Vagina (tissue), 2 donors: ENCODE measurements at regions not wholly inside any gene's neighbourhood (a gene's known extent, or its start where the extent isn't known, plus 50 kb on each side); places are given as distances from the start of the nearest gene placed in this dataset.

Source experiments
- DNase-seq, 2 donors: peaks; one replicate each; pipeline ENCODE4 v3.0.0-alpha.2; 2017; ENCODE audit errors: extremely low spot score in 2 of 2
- H3K27ac ChIP-seq: fragments of 200-600 bp; sonication (generic); one replicate; pipeline ENCODE4 v1.5.1; 2019
- H3K27me3 ChIP-seq: fragments of 200-600 bp; sonication (generic); one replicate; pipeline ENCODE4 v1.5.1; 2019
- H3K36me3 ChIP-seq, 2 donors: fragments of 200-600 bp; sonication (generic); one replicate each; pipeline ENCODE4 v1.5.1; 2017 to 2019
- H3K4me1 ChIP-seq: fragments of 200-600 bp; sonication (generic); one replicate; pipeline ENCODE4 v1.5.1; 2019
- H3K4me3 ChIP-seq, 2 donors: fragments of 200-600 bp; sonication (generic); 1 replicate in 1 of 2; 2 replicates in 1 of 2; pipeline ENCODE4 v1.5.1; 2016 to 2019
- H3K9me3 ChIP-seq: fragments of 200-600 bp; sonication (generic); one replicate; pipeline ENCODE4 v1.5.1; 2019
- CTCF ChIP-seq, 3 experiments: fragments of 450-650 bp in 2 of 3; fragments of 200-600 bp in 1 of 3; sonication (generic) in 1 of 3; IDR thresholded peaks; one replicate each; pipeline ENCODE4 v1.5.1; 2017 to 2019; ENCODE audit warnings: antibody characterized with exemption in 3 of 3, mild to moderate bottlenecking in 2 of 3, moderate library complexity in 2 of 3
- POLR2A ChIP-seq, 2 donors: fragments of 450-650 bp; IDR thresholded peaks; one replicate each; pipeline ENCODE4 v1.6.1; 2017; ENCODE audit warnings: antibody characterized with exemption in 2 of 2, mild to moderate bottlenecking in 2 of 2, moderate library complexity in 2 of 2
- POLR2AphosphoS5 ChIP-seq, 2 donors: sonication (generic); formaldehyde crosslinking; IDR thresholded peaks; one replicate each; pipeline ENCODE4 v1.9.0; 2017; ENCODE audit warnings: antibody characterized with exemption in 2 of 2, mild to moderate bottlenecking in 2 of 2, low read depth in 1 of 2; ENCODE audit not compliant: insufficient read depth in 1 of 2
- intact Hi-C: fragments of 100-400 bp; cut with DNase I; formaldehyde crosslinking; loops from one replicate; pipeline ENCODE4 v1.15.1; 2023

- Histone ChIP-seq H3K27me3 (no peaks in the 10 kb centered on the region), H3K4me3 (no peak overlapping the region), H3K4me1 (no peaks in the 10 kb centered on the region), H3K27ac (no peak overlapping the region), H3K9me3 (no peaks in the 10 kb centered on the region), H3K36me3 (no peaks in the 10 kb centered on the region)
- no peak for DNase-seq
- no peak for TF ChIP-seq POLR2A (IDR thresholded peaks at IDR 0.05)
- TF ChIP-seq CTCF (IDR thresholded peaks at IDR 0.05) = no peak
- TF ChIP-seq POLR2AphosphoS5 (IDR thresholded peaks at IDR 0.05; ENCODE audit: insufficient read depth in 1 of 2, low read depth in 1 of 2) = no peak
- intact Hi-C loops = no loop called here
These were observed 340.8 kb upstream of the MYT1L start for GRCh38 chr2:2671826-2672225.

- TF ChIP-seq CTCF (IDR thresholded peaks at IDR 0.05) (no peak), POLR2AphosphoS5 (IDR thresholded peaks at IDR 0.05; ENCODE audit: insufficient read depth in 1 of 2, low read depth in 1 of 2) (no peak), POLR2A (IDR thresholded peaks at IDR 0.05) (no peak)
- Histone ChIP-seq H3K36me3 (no peaks in the 10 kb centered on the region), H3K27me3 (no peaks in the 10 kb centered on the region), H3K4me1 (no peaks in the 10 kb centered on the region), H3K27ac (no peak overlapping the region), H3K4me3 (no peak overlapping the region), H3K9me3 (no peaks in the 10 kb centered on the region)
- intact Hi-C loops = no loop called here
- no peak for DNase-seq
These were observed 338.2 kb upstream of the MYT1L start for GRCh38 chr2:2669316-2669715.

GRCh38 chr2:2668681-2669265 is 337.7 kb upstream of the MYT1L start:
- H3K4me3 ChIP-seq = no peak overlapping the region
- no peaks in the 10 kb centered on the region for H3K36me3 ChIP-seq
- no peaks in the 10 kb centered on the region for H3K9me3 ChIP-seq
- DNase-seq = no peak
- peaks cover 1% of the 10 kb centered on the region for H3K4me1 ChIP-seq
- H3K27ac ChIP-seq = no peak overlapping the region
- intact Hi-C loops = no loop called here
- TF ChIP-seq CTCF (IDR thresholded peaks at IDR 0.05) (no peak), POLR2AphosphoS5 (IDR thresholded peaks at IDR 0.05; ENCODE audit: insufficient read depth in 1 of 2, low read depth in 1 of 2) (no peak), POLR2A (IDR thresholded peaks at IDR 0.05) (no peak)
- no peaks in the 10 kb centered on the region for H3K27me3 ChIP-seq

- peaks cover 11% of the 10 kb centered on the region for H3K4me1 ChIP-seq
- H3K4me3 ChIP-seq = no peak overlapping the region
- no peaks in the 10 kb centered on the region for H3K9me3 ChIP-seq
- H3K36me3 ChIP-seq = no peaks in the 10 kb centered on the region
- no peak for TF ChIP-seq POLR2A (IDR thresholded peaks at IDR 0.05)
- TF ChIP-seq CTCF (IDR thresholded peaks at IDR 0.05) = no peak
- TF ChIP-seq POLR2AphosphoS5 (IDR thresholded peaks at IDR 0.05; ENCODE audit: insufficient read depth in 1 of 2, low read depth in 1 of 2) = no peak
- no peak for DNase-seq
- intact Hi-C loops = no loop called here
- no peaks in the 10 kb centered on the region for H3K27me3 ChIP-seq
- no peak overlapping the region for H3K27ac ChIP-seq
These were observed 336.6 kb upstream of the MYT1L start for GRCh38 chr2:2667690-2668089.

- H3K27ac ChIP-seq = peak overlapping the region; percentile 46
- TF ChIP-seq POLR2A (IDR thresholded peaks at IDR 0.05) (no peak), POLR2AphosphoS5 (IDR thresholded peaks at IDR 0.05; ENCODE audit: insufficient read depth in 1 of 2, low read depth in 1 of 2) (no peak), CTCF (IDR thresholded peaks at IDR 0.05) (no peak)
- H3K4me3 ChIP-seq = no peak overlapping the region
- no peaks in the 10 kb centered on the region for H3K36me3 ChIP-seq
- no peaks in the 10 kb centered on the region for H3K9me3 ChIP-seq
- no peak for DNase-seq
- intact Hi-C loops = no loop called here
- H3K4me1 ChIP-seq = peaks cover 18% of the 10 kb centered on the region
- H3K27me3 ChIP-seq = no peaks in the 10 kb centered on the region
These were observed 334.7 kb upstream of the MYT1L start for GRCh38 chr2:2665834-2666133.
